H9 (cell line): ENCODE measurements at regions not wholly inside any gene's neighbourhood (a gene's known extent, or its start where the extent isn't known, plus 50 kb on each side); places are given as distances from the start of the nearest gene placed in this dataset.

Source experiments
- DNase-seq: peaks from one replicate; pipeline ENCODE4 v3.0.0-alpha.2; 2017
- H2AFZ ChIP-seq: one replicate; pipeline ENCODE4 v1.6.1; 2013; ENCODE audit warnings: mild to moderate bottlenecking, low read length, control low read depth, moderate library complexity
- H2AK5ac ChIP-seq: 2 replicates; pipeline ENCODE4 v1.6.1; 2013; ENCODE audit warnings: low read length, control low read depth, mixed read lengths; ENCODE audit not compliant: insufficient read length
- H2BK120ac ChIP-seq: one replicate; pipeline ENCODE4 v1.6.1; 2013; ENCODE audit warnings: low read depth, mild to moderate bottlenecking, low read length, control low read depth, inconsistent platforms; ENCODE audit not compliant: poor library complexity, severe bottlenecking
- H2BK12ac ChIP-seq: 2 replicates; pipeline ENCODE4 v1.6.1; 2013; ENCODE audit warnings: low read length, control low read depth, mixed read lengths, low read depth; ENCODE audit not compliant: insufficient read length
- H2BK15ac ChIP-seq: 2 replicates; pipeline ENCODE4 v1.6.1; 2013; ENCODE audit warnings: low read depth, low read length, control low read depth
- H2BK20ac ChIP-seq: one replicate; pipeline ENCODE4 v1.6.1; 2013; ENCODE audit warnings: low read depth, mild to moderate bottlenecking, low read length, control low read depth, inconsistent platforms; ENCODE audit not compliant: poor library complexity, severe bottlenecking
- H2BK5ac ChIP-seq: 2 replicates; pipeline ENCODE4 v1.6.1; 2013; ENCODE audit warnings: low read length, control low read depth, mixed read lengths; ENCODE audit not compliant: insufficient read length
- H3K14ac ChIP-seq: 2 replicates; pipeline ENCODE4 v1.6.1; 2013; ENCODE audit warnings: low read length, control low read depth; ENCODE audit not compliant: insufficient read depth
- H3K18ac ChIP-seq: 2 replicates; pipeline ENCODE4 v1.6.1; 2013; ENCODE audit warnings: low read depth, mild to moderate bottlenecking, mixed read lengths, low read length, control low read depth; ENCODE audit not compliant: insufficient read length
- H3K23ac ChIP-seq: 2 replicates; pipeline ENCODE4 v1.6.1; 2013; ENCODE audit warnings: low read length, control low read depth, mixed read lengths, low read depth; ENCODE audit not compliant: insufficient read length
- H3K23me2 ChIP-seq: 2 replicates; pipeline ENCODE4 v1.6.1; 2013; ENCODE audit warnings: low read depth, mild to moderate bottlenecking, mixed read lengths, low read length, control low read depth; ENCODE audit not compliant: insufficient read length, poor library complexity, severe bottlenecking
- H3K27ac ChIP-seq: 2 replicates; pipeline ENCODE4 v1.5.1; 2013; ENCODE audit warnings: low read length, control low read depth, mixed read lengths, low read depth; ENCODE audit not compliant: insufficient read length
- H3K27me3 ChIP-seq: 2 replicates; pipeline ENCODE4 v1.6.1; 2013; ENCODE audit warnings: low read length, control low read depth, inconsistent platforms; ENCODE audit not compliant: insufficient read depth
- H3K4ac ChIP-seq: 2 replicates; pipeline ENCODE4 v1.6.1; 2013; ENCODE audit warnings: low read depth, mild to moderate bottlenecking, control low read depth, inconsistent platforms, low read length, moderate library complexity
- H3K4me1 ChIP-seq: 2 replicates; pipeline ENCODE4 v1.6.1; 2013; ENCODE audit warnings: low read length, control low read depth, inconsistent platforms; ENCODE audit not compliant: insufficient read depth
- H3K4me2 ChIP-seq: 2 replicates; pipeline ENCODE4 v1.6.1; 2013; ENCODE audit warnings: low read length, control low read depth, mixed read lengths; ENCODE audit not compliant: insufficient read length, insufficient read depth
- H3K56ac ChIP-seq: 2 replicates; pipeline ENCODE4 v1.6.1; 2013; ENCODE audit warnings: low read depth, mild to moderate bottlenecking, mixed read lengths, low read length, control low read depth; ENCODE audit not compliant: insufficient read length
- H3K79me1 ChIP-seq: 2 replicates; pipeline ENCODE4 v1.6.1; 2013; ENCODE audit warnings: low read depth, mild to moderate bottlenecking, moderate library complexity, low read length, control low read depth, inconsistent platforms; ENCODE audit not compliant: insufficient read depth, poor library complexity, severe bottlenecking
- H3K79me2 ChIP-seq: 2 replicates; pipeline ENCODE4 v1.6.1; 2013; ENCODE audit warnings: low read length, control low read depth, inconsistent platforms; ENCODE audit not compliant: insufficient read depth
- H3K9ac ChIP-seq: 2 replicates; pipeline ENCODE4 v1.6.1; 2013; ENCODE audit warnings: low read length, control low read depth, mixed read lengths; ENCODE audit not compliant: insufficient read length; ENCODE audit errors: extremely low read depth
- H3K9me3 ChIP-seq: one replicate; pipeline ENCODE4 v1.6.1; 2013; ENCODE audit warnings: low read depth, low read length, inconsistent platforms; ENCODE audit not compliant: control insufficient read depth
- H3T11ph ChIP-seq: one replicate; pipeline ENCODE4 v1.6.1; 2013; ENCODE audit warnings: mild to moderate bottlenecking, low read length, control low read depth, inconsistent platforms
- H4K20me1 ChIP-seq: one replicate; pipeline ENCODE4 v1.6.1; 2013; ENCODE audit not compliant: control insufficient read depth, insufficient read length, insufficient read depth
- H4K5ac ChIP-seq: 2 replicates; pipeline ENCODE4 v1.6.1; 2013; ENCODE audit warnings: low read depth, mild to moderate bottlenecking, mixed read lengths, low read length, control low read depth; ENCODE audit not compliant: insufficient read length
- H4K8ac ChIP-seq: replicated peaks from 2 replicates; pipeline ENCODE4 v1.6.1; 2013; ENCODE audit warnings: low read length, control low read depth, mixed read lengths, low read depth; ENCODE audit not compliant: insufficient read length
- H4K91ac ChIP-seq: 2 replicates; pipeline ENCODE4 v1.6.1; 2013; ENCODE audit warnings: low read depth, mild to moderate bottlenecking, moderate library complexity, mixed read lengths, low read length, control low read depth; ENCODE audit not compliant: insufficient read length
- H3K27ac Mint-ChIP-seq, 3 experiments: 2 replicates in 2 of 3; 3 replicates in 1 of 3; pipeline ENCODE4 v1.8.0; 2020 to 2021; ENCODE audit warnings: mixed read lengths in 3 of 3, mild to moderate bottlenecking in 1 of 3, moderate library complexity in 1 of 3
- H3K27me3 Mint-ChIP-seq: 2 replicates; pipeline ENCODE4 v1.8.0; 2021; ENCODE audit warnings: low read depth, mild to moderate bottlenecking, moderate library complexity, mixed read lengths
- H3K36me3 Mint-ChIP-seq, 3 experiments: 2 replicates in 2 of 3; 3 replicates in 1 of 3; pipeline ENCODE4 v1.8.0; 2020 to 2021; ENCODE audit warnings: low read depth in 3 of 3, mixed read lengths in 3 of 3; ENCODE audit not compliant: insufficient read depth in 1 of 3
- H3K4me1 Mint-ChIP-seq, 2 experiments: 2 replicates each; pipeline ENCODE4 v1.8.0; 2020; ENCODE audit warnings: mixed read lengths in 2 of 2
- H3K4me3 Mint-ChIP-seq, 2 experiments: 2 replicates in 1 of 2; 3 replicates in 1 of 2; pipeline ENCODE4 v1.8.0; 2020 to 2021; ENCODE audit warnings: mild to moderate bottlenecking in 2 of 2, mixed read lengths in 2 of 2, moderate library complexity in 1 of 2
- H3K9me3 Mint-ChIP-seq, 2 experiments: 2 replicates in 1 of 2; 3 replicates in 1 of 2; pipeline ENCODE4 v1.8.0; 2020; ENCODE audit warnings: mild to moderate bottlenecking in 2 of 2, mixed read lengths in 2 of 2, moderate library complexity in 1 of 2
- WGBS: extraction: QIAGEN DNeasy Blood & Tissue Kit; methylation state at CpG from one replicate; pipeline ENCODE4 v1.1.7; 2013; ENCODE audit warnings: missing lambda C conversion rate, low lambda C conversion rate, mixed read lengths; ENCODE audit not compliant: insufficient read length; ENCODE audit errors: extremely low coverage; 5-methylcytosine and 5-hydroxymethylcytosine counted together
- TF ChIP-seq, protein P1 (sequence below): fragments of 200-600 bp; sonication (generic); conservative IDR thresholded peaks from 3 replicates; pipeline ENCODE4 v1.8.0; 2021; ENCODE audit warnings: antibody characterized with exemption, mild to moderate bottlenecking

GRCh38 chr12:94718114-94718513 lies 67.8 kb upstream of the TMCC3 start:
- H3K79me2 ChIP-seq = no peaks in the 10 kb centered on the region
- no peak overlapping the region for H2BK12ac ChIP-seq
- H2AK5ac ChIP-seq = no peak overlapping the region
- no peak overlapping the region for H3K18ac ChIP-seq
- no peak overlapping the region for H4K91ac ChIP-seq
- no peak overlapping the region for H3K23ac ChIP-seq
- H4K20me1 ChIP-seq = no peaks in the 10 kb centered on the region
- Mint-ChIP-seq H3K4me1 (peaks cover 4 to 9% of the 10 kb centered on the region in 2 experiments; a peak in 3 of 4 replicates), H3K36me3 (no peaks in the 10 kb centered on the region), H3K27ac (no peak overlapping the region), H3K9me3 (no peaks in the 10 kb centered on the region; a peak in 1 of 5 replicates), H3K4me3 (no peak overlapping the region), H3K27me3 (no peaks in the 10 kb centered on the region)
- no peaks in the 10 kb centered on the region for H3K23me2 ChIP-seq
- no peak overlapping the region for H3T11ph ChIP-seq
- no peak overlapping the region for H3K9ac ChIP-seq
- H2BK120ac ChIP-seq = no peak overlapping the region
- H2BK20ac ChIP-seq = no peak overlapping the region
- H3K4me1 ChIP-seq = no peaks in the 10 kb centered on the region
- no peaks in the 10 kb centered on the region for H3K27me3 ChIP-seq
- no peak overlapping the region for H3K56ac ChIP-seq
- DNase-seq = no peak
- H2BK5ac ChIP-seq = no peak overlapping the region
- TF ChIP-seq, protein P1, sequence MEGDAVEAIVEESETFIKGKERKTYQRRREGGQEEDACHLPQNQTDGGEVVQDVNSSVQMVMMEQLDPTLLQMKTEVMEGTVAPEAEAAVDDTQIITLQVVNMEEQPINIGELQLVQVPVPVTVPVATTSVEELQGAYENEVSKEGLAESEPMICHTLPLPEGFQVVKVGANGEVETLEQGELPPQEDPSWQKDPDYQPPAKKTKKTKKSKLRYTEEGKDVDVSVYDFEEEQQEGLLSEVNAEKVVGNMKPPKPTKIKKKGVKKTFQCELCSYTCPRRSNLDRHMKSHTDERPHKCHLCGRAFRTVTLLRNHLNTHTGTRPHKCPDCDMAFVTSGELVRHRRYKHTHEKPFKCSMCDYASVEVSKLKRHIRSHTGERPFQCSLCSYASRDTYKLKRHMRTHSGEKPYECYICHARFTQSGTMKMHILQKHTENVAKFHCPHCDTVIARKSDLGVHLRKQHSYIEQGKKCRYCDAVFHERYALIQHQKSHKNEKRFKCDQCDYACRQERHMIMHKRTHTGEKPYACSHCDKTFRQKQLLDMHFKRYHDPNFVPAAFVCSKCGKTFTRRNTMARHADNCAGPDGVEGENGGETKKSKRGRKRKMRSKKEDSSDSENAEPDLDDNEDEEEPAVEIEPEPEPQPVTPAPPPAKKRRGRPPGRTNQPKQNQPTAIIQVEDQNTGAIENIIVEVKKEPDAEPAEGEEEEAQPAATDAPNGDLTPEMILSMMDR = no peak
- no peak overlapping the region for H3K14ac ChIP-seq
- no peak overlapping the region for H2BK15ac ChIP-seq
- WGBS = no CpG with 5 or more reads among the region's 1 CpG
- no peak overlapping the region for H4K8ac ChIP-seq
- no peaks in the 10 kb centered on the region for H3K79me1 ChIP-seq
- H3K4me2 ChIP-seq = no peak overlapping the region
- H4K5ac ChIP-seq = no peak overlapping the region
- no peak overlapping the region for H3K27ac ChIP-seq
- no peak overlapping the region for H3K4ac ChIP-seq
- H2AFZ ChIP-seq = no peak overlapping the region
- H3K9me3 ChIP-seq = no peaks in the 10 kb centered on the region
